ENCODE measurements at regions not wholly inside any gene's neighbourhood (a gene's known extent, or its start where the extent isn't known, plus 50 kb on each side); places are given as distances from the start of the nearest gene placed in this dataset.

DNA sequence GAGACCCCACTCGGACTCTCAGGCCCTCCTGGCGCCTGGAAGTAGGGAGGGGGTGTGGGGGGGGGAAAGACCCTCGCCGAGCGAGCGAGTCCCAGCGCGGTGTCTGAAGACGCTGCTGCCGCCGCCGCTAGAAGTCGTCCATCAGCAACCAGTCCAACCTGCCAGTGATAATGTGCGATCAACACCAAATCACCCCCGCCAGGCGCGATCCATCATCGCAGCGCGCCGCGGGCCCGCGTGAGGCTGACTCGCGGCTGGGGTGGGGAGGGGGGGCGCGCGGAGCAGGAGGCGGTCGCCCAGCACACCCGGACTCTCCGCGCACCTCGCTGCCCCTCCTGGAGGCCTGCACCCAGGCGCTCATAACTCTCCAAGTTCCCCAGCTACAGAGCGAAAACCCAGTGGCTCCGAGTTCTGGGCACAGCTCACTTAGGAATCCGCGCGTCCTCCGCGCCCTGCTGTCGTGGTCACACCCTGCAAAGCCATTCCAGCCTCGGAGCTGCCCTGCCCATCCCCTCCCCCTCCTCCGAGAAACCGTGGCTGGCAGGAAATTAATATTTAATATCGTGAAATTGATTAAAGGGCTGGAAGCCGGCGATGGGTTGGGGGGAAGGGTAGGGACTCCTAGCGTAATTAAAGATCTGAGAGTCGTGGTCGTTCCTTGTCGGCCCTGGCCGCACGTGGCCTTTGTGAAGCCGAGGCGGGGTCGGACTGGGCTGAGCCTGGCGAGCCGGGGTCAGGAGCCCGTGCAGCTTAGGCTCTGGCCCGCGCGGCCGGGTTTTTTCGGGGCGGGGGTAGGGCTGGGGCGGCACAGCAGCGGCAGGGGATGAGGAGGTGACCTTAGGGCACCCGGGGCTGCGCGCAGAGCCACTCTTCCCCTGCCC is 58.1 kb upstream of the BCOR start:
- TF ChIP-seq, protein P1, sequence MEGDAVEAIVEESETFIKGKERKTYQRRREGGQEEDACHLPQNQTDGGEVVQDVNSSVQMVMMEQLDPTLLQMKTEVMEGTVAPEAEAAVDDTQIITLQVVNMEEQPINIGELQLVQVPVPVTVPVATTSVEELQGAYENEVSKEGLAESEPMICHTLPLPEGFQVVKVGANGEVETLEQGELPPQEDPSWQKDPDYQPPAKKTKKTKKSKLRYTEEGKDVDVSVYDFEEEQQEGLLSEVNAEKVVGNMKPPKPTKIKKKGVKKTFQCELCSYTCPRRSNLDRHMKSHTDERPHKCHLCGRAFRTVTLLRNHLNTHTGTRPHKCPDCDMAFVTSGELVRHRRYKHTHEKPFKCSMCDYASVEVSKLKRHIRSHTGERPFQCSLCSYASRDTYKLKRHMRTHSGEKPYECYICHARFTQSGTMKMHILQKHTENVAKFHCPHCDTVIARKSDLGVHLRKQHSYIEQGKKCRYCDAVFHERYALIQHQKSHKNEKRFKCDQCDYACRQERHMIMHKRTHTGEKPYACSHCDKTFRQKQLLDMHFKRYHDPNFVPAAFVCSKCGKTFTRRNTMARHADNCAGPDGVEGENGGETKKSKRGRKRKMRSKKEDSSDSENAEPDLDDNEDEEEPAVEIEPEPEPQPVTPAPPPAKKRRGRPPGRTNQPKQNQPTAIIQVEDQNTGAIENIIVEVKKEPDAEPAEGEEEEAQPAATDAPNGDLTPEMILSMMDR (conservative IDR thresholded peaks at IDR 0.05): no peak
- no peak for TF ChIP-seq EZH2 (IDR thresholded peaks at IDR 0.05; ENCODE audit: low read depth)

Measured in PC-9 (cell line).